ENCODE measurements at regions not wholly inside any gene's neighbourhood (a gene's known extent, or its start where the extent isn't known, plus 50 kb on each side); places are given as distances from the start of the nearest gene placed in this dataset.

DNA sequence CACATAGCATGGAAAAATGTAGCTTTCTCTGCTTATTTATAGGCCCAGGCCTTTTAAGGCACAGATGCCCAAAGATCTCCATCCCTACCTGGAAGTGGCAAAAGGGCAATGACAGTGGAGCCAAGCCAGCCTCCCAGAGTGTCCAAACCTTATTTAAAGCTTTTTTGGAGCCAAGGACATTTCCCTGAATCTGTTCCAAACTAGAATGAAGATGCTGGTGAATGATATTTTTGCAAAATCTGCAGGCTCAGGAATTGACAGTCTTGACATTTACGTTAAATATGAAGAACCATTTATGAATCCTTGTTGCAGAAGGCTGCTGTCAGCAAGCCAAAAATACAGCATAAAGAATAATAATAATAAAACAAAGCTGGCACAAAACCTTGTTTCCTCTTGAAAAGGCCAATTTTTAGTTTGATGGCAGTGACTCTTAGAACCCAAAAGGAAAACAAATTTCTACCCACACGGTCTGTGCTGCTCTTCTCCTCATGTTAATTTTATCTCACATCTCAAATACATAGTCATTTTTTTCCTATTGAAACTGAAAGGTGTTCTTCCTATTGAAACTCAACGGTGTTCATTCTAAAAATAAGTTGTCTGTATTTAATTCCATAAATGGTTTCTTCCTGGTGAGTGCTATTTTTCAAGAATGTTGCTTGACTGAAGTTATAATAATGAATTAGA is 206.3 kb upstream of the TBL1X start:
- Histone ChIP-seq H3K4me1 (ENCODE audit: insufficient read depth, low read length) (no peaks in the 10 kb centered on the region), H3K27ac (ENCODE audit: low read length) (no peak overlapping the region), H3K9ac (ENCODE audit: low read depth, low read length) (no peak overlapping the region), H2AFZ (ENCODE audit: low read depth, low read length) (no peak overlapping the region), H3K4me3 (ENCODE audit: low read depth in 1 of 2, low read length in 2 of 2) (no peak overlapping the region), H3K79me2 (ENCODE audit: insufficient read depth, low read length) (no peaks in the 10 kb centered on the region), H4K20me1 (ENCODE audit: insufficient read depth, low read length) (no peaks in the 10 kb centered on the region), H3K4me2 (ENCODE audit: insufficient read depth, low read length) (no peak overlapping the region), H3K9me3 (ENCODE audit: insufficient read depth, low read length, severe bottlenecking) (no peaks in the 10 kb centered on the region), H3K27me3 (ENCODE audit: insufficient read depth, low read length, poor library complexity) (no peaks in the 10 kb centered on the region), H3K36me3 (ENCODE audit: insufficient read depth, low read length) (no peaks in the 10 kb centered on the region)
- TF ChIP-seq, protein P1, sequence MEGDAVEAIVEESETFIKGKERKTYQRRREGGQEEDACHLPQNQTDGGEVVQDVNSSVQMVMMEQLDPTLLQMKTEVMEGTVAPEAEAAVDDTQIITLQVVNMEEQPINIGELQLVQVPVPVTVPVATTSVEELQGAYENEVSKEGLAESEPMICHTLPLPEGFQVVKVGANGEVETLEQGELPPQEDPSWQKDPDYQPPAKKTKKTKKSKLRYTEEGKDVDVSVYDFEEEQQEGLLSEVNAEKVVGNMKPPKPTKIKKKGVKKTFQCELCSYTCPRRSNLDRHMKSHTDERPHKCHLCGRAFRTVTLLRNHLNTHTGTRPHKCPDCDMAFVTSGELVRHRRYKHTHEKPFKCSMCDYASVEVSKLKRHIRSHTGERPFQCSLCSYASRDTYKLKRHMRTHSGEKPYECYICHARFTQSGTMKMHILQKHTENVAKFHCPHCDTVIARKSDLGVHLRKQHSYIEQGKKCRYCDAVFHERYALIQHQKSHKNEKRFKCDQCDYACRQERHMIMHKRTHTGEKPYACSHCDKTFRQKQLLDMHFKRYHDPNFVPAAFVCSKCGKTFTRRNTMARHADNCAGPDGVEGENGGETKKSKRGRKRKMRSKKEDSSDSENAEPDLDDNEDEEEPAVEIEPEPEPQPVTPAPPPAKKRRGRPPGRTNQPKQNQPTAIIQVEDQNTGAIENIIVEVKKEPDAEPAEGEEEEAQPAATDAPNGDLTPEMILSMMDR (IDR thresholded peaks at IDR 0.05; ENCODE audit: borderline replicate concordance, extremely low read depth, low read length, poor library complexity, severe bottlenecking): no peak
- no peak for TF ChIP-seq EZH2 (IDR thresholded peaks at IDR 0.05; ENCODE audit: borderline replicate concordance, low read depth, low read length, severe bottlenecking)
- no peak for ATAC-seq (ENCODE audit: insufficient read depth, low read depth)
- no peak for DNase-seq

DNA sequence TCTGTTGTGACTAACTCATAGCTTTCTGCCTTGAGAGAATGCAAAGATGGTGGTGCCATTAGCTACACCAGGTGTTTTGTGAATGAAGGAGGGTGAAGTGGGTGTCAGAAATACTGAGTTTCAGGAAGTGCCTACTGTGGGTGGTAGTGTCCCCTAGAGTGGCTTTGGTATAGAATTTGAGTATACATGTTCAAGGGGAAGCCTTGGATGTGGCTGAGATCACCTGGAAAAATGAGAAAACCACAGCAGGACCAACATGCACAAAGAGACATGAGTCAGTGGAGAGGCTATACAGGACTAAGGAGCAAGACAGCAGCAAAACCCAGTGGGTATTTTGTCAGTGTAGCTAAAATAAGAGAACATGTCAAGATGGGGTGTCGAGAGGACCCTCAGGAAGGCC is 204.3 kb upstream of the TBL1X start:
- DNase-seq (no peak), ATAC-seq (ENCODE audit: insufficient read depth, low read depth) (no peak)

DNA sequence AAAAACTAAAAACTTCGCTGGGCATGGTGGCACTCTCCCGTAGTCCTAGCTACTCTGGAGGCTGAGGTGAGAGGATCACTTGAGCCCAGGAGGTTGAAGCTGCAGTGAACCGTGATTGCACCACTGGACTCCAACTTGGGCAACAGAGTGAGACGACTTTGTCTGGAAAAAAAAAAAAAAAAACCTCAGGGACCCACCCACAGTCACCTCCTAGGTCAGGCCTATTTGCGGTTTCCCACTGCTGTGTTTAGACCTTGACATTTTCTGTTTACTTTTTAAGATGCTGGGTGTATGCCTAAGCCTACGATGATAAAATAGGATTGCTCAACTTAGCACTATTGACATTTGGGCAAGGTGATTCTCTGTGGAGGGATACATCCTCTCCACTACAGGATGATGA is 197.4 kb upstream of the TBL1X start:
- Histone ChIP-seq H3K27ac (ENCODE audit: low read length) (no peak overlapping the region), H3K27me3 (ENCODE audit: insufficient read depth, low read length, poor library complexity) (no peaks in the 10 kb centered on the region), H4K20me1 (ENCODE audit: insufficient read depth, low read length) (no peaks in the 10 kb centered on the region), H3K36me3 (ENCODE audit: insufficient read depth, low read length) (no peaks in the 10 kb centered on the region), H3K4me2 (ENCODE audit: insufficient read depth, low read length) (no peak overlapping the region), H3K9me3 (ENCODE audit: insufficient read depth, low read length, severe bottlenecking) (no peaks in the 10 kb centered on the region), H3K4me1 (ENCODE audit: insufficient read depth, low read length) (no peaks in the 10 kb centered on the region), H3K79me2 (ENCODE audit: insufficient read depth, low read length) (no peaks in the 10 kb centered on the region), H3K9ac (ENCODE audit: low read depth, low read length) (no peak overlapping the region), H2AFZ (ENCODE audit: low read depth, low read length) (no peak overlapping the region), H3K4me3 (ENCODE audit: low read depth in 1 of 2, low read length in 2 of 2) (no peak overlapping the region)
- ATAC-seq (ENCODE audit: insufficient read depth, low read depth) (no peak), DNase-seq (no peak)
- TF ChIP-seq, protein P1 (IDR thresholded peaks at IDR 0.05; ENCODE audit: borderline replicate concordance, extremely low read depth, low read length, poor library complexity, severe bottlenecking): no peak
- no peak for TF ChIP-seq EZH2 (IDR thresholded peaks at IDR 0.05; ENCODE audit: borderline replicate concordance, low read depth, low read length, severe bottlenecking)

More for the DNA sequence above, 204.3 kb upstream of the TBL1X start:
- H3K4me2 ChIP-seq (ENCODE audit: insufficient read depth, low read length): no peak overlapping the region
- no peak overlapping the region for H3K27ac ChIP-seq (ENCODE audit: low read length)
- no peak overlapping the region for H2AFZ ChIP-seq (ENCODE audit: low read depth, low read length)
- TF ChIP-seq, protein P1 (IDR thresholded peaks at IDR 0.05; ENCODE audit: borderline replicate concordance, extremely low read depth, low read length, poor library complexity, severe bottlenecking): no peak
- TF ChIP-seq EZH2 (IDR thresholded peaks at IDR 0.05; ENCODE audit: borderline replicate concordance, low read depth, low read length, severe bottlenecking): no peak
- no peaks in the 10 kb centered on the region for H4K20me1 ChIP-seq (ENCODE audit: insufficient read depth, low read length)
- H3K4me1 ChIP-seq (ENCODE audit: insufficient read depth, low read length): no peaks in the 10 kb centered on the region
- no peaks in the 10 kb centered on the region for H3K27me3 ChIP-seq (ENCODE audit: insufficient read depth, low read length, poor library complexity)
- no peaks in the 10 kb centered on the region for H3K9me3 ChIP-seq (ENCODE audit: insufficient read depth, low read length, severe bottlenecking)
- H3K36me3 ChIP-seq (ENCODE audit: insufficient read depth, low read length): no peaks in the 10 kb centered on the region
- no peak overlapping the region for H3K9ac ChIP-seq (ENCODE audit: low read depth, low read length)
- no peak overlapping the region for H3K4me3 ChIP-seq (ENCODE audit: low read depth in 1 of 2, low read length in 2 of 2)
- H3K79me2 ChIP-seq (ENCODE audit: insufficient read depth, low read length): no peaks in the 10 kb centered on the region
